Ecto neural progenitor cell (in vitro differentiated cells): ENCODE measurements at regions not wholly inside any gene's neighbourhood (a gene's known extent, or its start where the extent isn't known, plus 50 kb on each side); places are given as distances from the start of the nearest gene placed in this dataset.
"Not testable (repeated sequence)": the region's sequence is repeated elsewhere in the genome, so short reads cannot be mapped to it uniquely, and the experiment has no call there.

Experiments used
- DNase-seq: peaks from one replicate; pipeline ENCODE4 v3.0.0-alpha.2; 2018; ENCODE audit warnings: low spot score

GRCh38 chr20:51125780-51126179, 102.9 kb upstream of the KCNG1 start:
- no peak for DNase-seq

GRCh38 chr20:51125105-51125504, 102.2 kb upstream of the KCNG1 start:
- DNase-seq = no peak

- not testable (repeated sequence) for DNase-seq
Observed at GRCh38 chr20:51123887-51124286, 101.0 kb upstream of the KCNG1 start.

GRCh38 chr20:51122931-51123658, 100.2 kb upstream of the KCNG1 start:
- DNase-seq = no peak

- DNase-seq = no peak
Observed at GRCh38 chr20:51121901-51122412, 99.0 kb upstream of the KCNG1 start.

GRCh38 chr20:51121272-51121671, 98.4 kb upstream of the KCNG1 start:
- DNase-seq = no peak

GRCh38 chr20:51120868-51121267, 98.0 kb upstream of the KCNG1 start:
- no peak for DNase-seq

- no peak for DNase-seq
Observed at GRCh38 chr20:51120438-51120837, 97.5 kb upstream of the KCNG1 start.

- DNase-seq = no peak
Observed at GRCh38 chr20:51119914-51120313, 97.0 kb upstream of the KCNG1 start.

- no peak for DNase-seq
Observed at GRCh38 chr20:51118985-51119527, 96.1 kb upstream of the KCNG1 start.

- DNase-seq = no peak
Observed at GRCh38 chr20:51118216-51118615, 95.3 kb upstream of the KCNG1 start.

- no peak for DNase-seq
Observed at GRCh38 chr20:51116765-51117686, 94.1 kb upstream of the KCNG1 start.

GRCh38 chr20:51111290-51111689, 88.4 kb upstream of the KCNG1 start:
- no peak for DNase-seq

GRCh38 chr20:51108638-51109363, 85.9 kb upstream of the KCNG1 start:
- DNase-seq = no peak

- no peak for DNase-seq
Observed at GRCh38 chr20:51106011-51106410, 83.1 kb upstream of the KCNG1 start.

GRCh38 chr20:51104960-51105920, 82.3 kb upstream of the KCNG1 start:
- no peak for DNase-seq

GRCh38 chr20:51100617-51101016, 77.7 kb upstream of the KCNG1 start:
- no peak for DNase-seq

- no peak for DNase-seq
Observed at GRCh38 chr20:51098284-51098810, 75.4 kb upstream of the KCNG1 start.

- DNase-seq = no peak
Observed at GRCh38 chr20:51097351-51098120, 74.6 kb upstream of the KCNG1 start.
